ENCODE measurements at regions not wholly inside any gene's neighbourhood (a gene's known extent, or its start where the extent isn't known, plus 50 kb on each side); places are given as distances from the start of the nearest gene placed in this dataset.

- no peak for TF ChIP-seq CTCF (IDR thresholded peaks at IDR 0.05)
- no peak for TF ChIP-seq POLR2A (IDR thresholded peaks at IDR 0.05)
Measured at GRCh38 chr12:131334835-131335234, 376.1 kb upstream of the SFSWAP start.

All from esophagus squamous epithelium (tissue), 4 donors.